ENCODE measurements at regions not wholly inside any gene's neighbourhood (a gene's known extent, or its start where the extent isn't known, plus 50 kb on each side); places are given as distances from the start of the nearest gene placed in this dataset.
"Not testable (repeated sequence)": the region's sequence is repeated elsewhere in the genome, so short reads cannot be mapped to it uniquely, and the experiment has no call there.

DNA sequence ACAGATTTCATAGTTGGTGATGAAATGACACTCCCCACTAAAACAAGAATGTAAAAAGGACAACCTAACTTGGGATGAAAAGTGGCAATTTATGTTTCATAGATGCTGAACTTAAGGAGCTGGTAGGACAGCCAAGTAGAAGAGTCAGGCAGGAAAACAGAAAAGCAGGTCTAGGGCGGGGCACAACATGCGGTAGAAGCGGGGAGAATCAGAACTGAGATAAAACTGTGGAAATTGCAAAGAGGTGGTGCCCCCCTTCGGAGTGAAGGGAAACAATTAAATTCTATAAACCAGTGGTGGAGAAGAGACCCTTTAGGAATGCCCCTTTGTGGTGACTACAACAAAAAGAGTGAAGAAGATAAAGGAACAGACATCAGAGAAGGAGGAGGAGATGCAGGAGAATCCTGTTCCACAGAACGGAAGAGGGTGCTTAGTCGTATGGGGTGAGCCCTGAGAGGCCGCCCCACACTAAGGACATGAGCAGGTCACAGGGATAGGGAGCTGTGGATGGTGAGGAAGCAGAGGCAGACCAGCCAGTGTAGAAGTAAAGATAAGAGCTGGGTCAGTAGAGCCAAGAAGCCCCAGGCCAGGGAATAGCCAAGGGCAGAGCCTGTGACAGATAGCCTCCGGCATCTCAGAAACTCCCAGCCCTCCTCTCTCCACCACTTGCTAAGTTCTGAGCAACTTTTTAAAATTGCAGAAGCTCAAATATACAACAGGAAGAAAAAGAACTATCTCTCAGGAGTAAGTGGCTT lies 100.3 kb upstream of the DOCK9 start:
- no peak for DNase-seq

GRCh38 chr13:99080131-99080530 lies 102.3 kb upstream of the DOCK9 start:
- DNase-seq: no peak

- no peak for DNase-seq
Measured at GRCh38 chr13:99083981-99084380, 106.1 kb upstream of the DOCK9 start.

GRCh38 chr13:99085139-99085807 lies 107.4 kb upstream of the DOCK9 start:
- no peak for DNase-seq

- DNase-seq: no peak
Measured at GRCh38 chr13:99085808-99086266, 108.0 kb upstream of the DOCK9 start.

- peak; percentile 25 for DNase-seq
Measured at GRCh38 chr13:99086267-99087097, 108.6 kb upstream of the DOCK9 start.

- DNase-seq: peak; percentile 87
Measured at GRCh38 chr13:99087098-99087953, 109.5 kb upstream of the DOCK9 start.

GRCh38 chr13:99087954-99088491 lies 110.2 kb upstream of the DOCK9 start:
- DNase-seq: peak; percentile 75

GRCh38 chr13:99093997-99094396 lies 106.7 kb upstream of the UBAC2 start:
- DNase-seq: no peak

DNA sequence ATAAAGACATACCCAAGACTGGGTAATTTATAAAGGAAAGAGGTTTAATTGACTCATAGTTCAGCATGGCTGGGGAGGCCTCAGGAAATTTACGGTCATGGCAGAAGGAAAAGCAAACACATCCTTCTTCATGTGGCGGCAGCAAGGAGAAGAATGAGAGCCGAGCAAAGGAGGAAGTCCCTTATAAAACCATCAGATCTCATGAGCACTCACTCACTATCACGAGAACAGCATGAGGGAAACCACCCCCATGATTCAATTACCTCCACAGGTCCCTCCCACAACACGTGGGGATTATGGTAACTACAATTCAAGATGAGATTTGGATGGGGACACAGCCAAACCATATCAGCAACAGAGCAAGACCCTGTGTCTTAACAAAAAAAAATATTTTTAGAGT lies 98.8 kb upstream of the UBAC2 start:
- not testable (repeated sequence) for DNase-seq

- DNase-seq: peak; percentile 75
Measured at GRCh38 chr13:99103536-99103935, 97.1 kb upstream of the UBAC2 start.

DNA sequence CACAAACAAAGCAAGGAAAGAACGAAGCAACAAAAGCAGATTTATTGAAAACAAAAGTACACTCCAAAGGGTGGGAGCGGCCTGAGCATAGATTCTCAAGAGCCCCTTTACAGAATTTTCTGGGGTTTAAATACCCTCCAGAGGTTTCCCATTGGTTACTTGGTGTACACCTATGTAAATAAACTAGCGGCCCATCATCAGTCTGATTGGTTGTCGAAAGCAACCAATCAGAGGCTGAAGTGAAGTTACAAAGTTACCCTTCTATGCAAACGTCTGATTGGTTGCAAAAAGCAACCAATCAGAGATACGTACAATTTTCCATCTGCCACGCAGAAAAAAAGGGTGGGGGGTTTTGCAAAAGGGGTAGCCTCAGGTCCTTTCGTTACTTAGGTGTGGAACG lies 96.3 kb upstream of the UBAC2 start:
- no peak for DNase-seq

- DNase-seq: no peak
Measured at GRCh38 chr13:99105160-99105559, 95.5 kb upstream of the UBAC2 start.

DNA sequence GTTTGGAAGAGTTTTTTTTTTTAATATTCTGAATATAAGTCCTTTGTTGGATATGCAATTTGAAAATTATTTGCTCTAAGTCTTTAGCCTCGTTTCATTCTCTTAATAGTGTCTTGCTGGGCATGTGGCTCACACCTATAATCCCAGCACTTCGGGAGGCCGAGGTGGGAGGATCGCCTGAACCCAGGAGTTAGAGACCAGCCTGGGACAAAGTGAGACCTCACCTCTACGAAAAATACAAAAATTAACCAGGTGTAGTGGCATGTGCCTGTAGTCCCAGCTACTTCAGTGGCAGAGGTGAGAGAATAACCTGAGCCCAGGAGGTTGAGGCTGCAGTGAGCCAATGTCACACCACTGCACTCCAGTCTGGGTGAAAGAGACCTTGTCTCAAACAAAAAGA lies 87.3 kb upstream of the UBAC2 start:
- no peak for DNase-seq

DNA sequence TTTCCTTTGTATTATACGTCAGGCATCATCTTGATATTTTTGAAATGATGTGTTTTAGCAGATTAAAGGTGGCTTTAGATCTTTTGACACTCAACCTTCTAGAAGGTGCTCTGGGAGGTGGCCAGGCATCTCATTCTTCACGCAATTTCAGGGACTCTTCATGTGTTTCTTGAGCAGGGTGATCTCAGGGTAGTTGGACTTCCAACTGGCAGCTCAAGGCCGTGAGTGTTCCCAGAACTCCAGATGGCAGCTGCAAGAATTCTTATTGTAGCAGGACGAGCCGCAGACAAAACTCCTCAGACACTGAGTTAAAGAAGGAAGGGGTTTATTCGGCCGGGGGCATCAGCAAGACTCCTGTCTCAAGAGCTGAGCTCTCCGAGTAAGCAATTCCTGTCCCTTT lies 82.5 kb upstream of the UBAC2 start:
- no peak for DNase-seq

DNA sequence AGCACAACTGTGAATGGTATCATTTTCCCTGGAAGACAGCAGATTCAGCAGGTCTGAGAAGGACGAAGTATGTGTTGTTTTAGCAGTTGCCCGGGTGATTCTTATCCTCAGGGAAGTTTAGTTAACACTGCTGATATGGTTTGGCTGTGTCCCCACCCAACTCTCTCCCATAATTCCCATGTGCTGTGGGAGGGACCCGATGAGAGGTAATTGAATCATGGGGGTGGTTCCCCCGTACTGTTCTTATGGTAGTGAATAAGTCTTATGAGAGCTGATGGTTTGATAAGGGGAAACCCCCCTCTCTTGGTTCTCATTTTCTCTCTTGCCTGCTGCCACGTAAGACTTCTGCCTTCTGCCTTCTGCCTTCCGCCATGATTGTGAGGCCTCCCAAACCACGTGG lies 81.0 kb upstream of the UBAC2 start:
- no peak for DNase-seq

- no peak for DNase-seq
Measured at GRCh38 chr13:99120751-99121150, 79.9 kb upstream of the UBAC2 start.

DNA sequence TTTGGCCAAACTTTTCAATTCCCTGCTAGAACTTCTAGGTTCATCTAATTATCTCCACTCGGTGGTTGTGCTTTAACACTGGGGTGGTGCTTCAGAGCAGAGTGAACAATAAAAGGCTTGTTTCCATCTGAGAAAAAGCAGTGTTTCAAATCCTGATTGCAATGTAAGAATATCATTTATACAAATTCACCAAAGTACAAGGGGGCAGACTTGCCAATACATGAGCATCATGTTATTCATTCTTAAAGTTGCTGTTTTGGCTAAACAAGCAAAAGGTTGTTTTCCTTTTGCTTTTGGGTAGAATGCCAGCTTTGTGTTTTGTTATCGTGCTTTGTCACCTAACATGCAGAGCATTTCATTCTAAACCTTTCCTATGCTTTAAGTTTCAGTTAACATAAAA lies 78.5 kb upstream of the UBAC2 start:
- no peak for DNase-seq

- no peak for DNase-seq
Measured at GRCh38 chr13:99123101-99124045, 77.3 kb upstream of the UBAC2 start.

- DNase-seq: no peak
Measured at GRCh38 chr13:99124046-99124400, 76.6 kb upstream of the UBAC2 start.

DNA sequence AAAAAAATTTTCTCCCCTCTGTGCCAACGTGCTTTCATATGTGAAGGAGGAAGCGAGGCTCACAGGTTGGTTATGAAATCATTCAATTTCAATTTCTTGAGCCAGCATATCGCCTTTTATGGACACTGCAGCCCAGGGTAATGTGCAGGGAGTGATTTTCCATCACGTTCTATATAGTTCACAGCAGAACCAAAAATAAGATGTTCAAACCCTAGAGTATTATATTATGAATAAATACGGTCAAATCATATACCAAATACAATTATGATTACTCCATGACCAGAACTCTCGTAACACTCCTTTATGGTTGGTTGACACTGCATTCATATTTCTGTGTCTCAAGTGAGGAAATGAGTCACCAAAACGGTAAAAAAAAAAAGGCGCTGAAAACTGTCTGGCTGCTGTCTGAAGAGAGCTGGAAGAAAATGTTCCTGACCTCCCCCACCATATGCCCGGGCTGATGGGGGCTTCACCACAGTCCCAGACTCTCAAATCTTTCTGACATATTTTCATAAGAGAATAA lies 75.8 kb upstream of the UBAC2 start:
- DNase-seq: no peak
